ENCODE measurements at regions not wholly inside any gene's neighbourhood (a gene's known extent, or its start where the extent isn't known, plus 50 kb on each side); places are given as distances from the start of the nearest gene placed in this dataset.

DNA sequence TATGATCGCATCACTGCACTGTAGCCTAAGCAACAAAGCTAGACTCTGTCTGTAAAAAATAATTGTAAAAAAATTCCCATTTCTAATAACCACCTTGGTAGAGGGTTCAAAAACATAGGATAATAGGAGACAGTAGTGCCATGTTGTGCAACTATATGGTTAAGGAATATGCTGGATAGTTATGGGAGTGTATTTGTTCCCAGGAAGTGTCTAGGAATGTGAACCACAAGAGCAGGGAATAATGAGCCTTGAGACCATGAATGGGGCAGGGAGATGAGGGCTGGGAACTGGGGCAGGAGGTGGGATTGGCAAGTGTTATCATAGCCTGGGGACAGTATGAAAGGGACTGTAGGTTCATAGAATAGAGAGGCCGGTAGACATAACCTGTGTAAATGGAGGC, 50.4 kb downstream of the RUSC2 start:
- DNase-seq: no peak

DNA sequence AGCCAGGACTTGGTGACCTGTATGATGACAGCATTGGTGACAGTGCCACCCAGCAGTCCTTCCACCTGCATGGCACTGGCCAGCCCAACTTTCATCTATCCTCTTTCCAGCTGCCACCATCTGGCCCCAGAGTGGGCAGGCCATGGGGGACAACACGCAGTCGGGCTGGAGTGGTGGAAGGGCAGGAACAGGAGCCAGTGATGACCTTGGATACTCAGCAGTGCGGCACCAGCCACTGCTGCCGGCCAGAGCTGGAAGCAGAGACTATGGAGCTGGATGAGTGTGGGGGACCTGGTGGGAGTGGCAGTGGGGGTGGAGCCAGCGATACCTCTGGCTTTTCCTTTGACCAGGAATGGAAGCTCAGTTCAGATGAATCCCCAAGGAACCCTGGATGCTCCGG, 56.9 kb downstream of the RUSC2 start:
- DNase-seq: no peak

DNA sequence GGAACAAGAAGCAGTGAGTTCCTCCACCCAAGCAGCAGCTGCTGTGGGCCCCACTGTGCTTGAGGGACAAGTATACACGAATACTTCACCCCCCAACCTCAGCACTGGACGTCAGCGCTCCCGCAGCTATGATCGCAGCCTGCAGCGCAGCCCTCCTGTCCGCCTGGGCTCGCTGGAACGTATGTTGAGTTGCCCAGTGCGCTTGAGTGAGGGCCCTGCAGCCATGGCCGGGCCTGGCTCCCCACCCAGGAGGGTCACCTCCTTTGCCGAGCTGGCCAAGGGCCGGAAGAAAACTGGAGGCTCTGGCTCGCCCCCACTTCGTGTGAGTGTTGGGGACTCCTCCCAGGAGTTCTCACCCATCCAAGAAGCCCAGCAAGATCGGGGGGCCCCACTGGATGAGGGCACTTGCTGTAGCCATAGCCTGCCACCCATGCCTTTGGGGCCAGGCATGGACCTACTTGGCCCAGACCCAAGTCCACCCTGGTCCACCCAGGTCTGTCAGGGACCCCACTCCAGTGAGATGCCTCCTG, 57.1 kb upstream of the TESK1 start:
- DNase-seq: no peak

DNA sequence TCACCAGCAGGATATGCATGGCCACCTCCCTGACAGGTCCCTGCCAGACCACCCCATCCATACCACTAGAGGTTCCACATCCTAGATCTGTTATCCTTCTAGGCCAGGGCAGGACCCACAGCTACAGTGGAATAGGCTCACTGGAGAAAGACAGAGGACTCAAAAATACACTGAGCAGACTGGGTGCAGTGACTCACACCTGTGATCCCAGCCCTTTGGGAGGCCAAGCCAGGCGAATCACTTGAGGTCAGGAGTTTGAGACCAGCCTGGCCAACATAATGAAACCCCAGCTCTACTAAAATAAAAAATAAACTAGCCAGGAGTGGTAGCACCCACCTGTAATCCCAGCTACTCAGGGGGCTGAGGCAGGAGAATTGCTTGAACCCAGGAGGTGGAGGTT, 56.5 kb upstream of the TESK1 start:
- no peak for DNase-seq

DNA sequence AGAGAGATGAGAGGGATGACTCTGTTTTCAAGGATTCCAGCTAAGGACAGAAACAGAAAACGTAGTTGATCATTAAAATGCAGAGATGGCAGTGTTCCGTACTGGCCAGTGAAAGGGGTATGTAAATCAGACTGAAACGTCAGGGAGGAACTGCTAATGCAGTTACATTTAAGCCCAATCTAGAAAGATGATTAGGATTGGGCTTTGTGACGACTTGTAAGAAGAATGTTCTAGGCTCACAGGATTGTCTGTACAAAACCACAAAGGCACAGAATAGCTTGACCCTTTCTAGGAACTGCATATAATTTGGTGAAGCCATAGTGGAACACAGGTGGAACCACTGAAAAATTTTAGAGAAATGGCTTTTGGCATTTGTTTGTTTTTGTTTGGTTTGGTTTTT, 55.6 kb upstream of the TESK1 start:
- DNase-seq: no peak

DNA sequence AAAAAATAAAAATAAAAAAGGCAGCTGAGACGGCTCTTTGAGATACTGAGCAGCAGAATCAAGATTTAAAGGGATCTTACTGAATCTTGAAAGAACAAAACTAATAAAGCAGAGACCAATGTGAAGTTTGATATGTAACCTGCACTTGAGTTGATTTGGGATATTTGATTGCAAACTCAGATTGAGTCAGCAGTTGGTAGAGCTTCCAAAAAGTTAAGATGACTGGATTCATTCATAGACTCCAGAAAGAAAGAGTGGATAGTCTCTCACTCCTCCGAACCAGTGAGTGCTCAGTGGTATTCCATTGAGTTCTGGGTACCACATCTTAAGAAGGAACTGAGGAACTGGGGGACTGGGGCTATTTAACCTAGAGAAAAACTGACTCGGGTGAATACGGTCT, 52.7 kb upstream of the TESK1 start:
- no peak for DNase-seq

DNA sequence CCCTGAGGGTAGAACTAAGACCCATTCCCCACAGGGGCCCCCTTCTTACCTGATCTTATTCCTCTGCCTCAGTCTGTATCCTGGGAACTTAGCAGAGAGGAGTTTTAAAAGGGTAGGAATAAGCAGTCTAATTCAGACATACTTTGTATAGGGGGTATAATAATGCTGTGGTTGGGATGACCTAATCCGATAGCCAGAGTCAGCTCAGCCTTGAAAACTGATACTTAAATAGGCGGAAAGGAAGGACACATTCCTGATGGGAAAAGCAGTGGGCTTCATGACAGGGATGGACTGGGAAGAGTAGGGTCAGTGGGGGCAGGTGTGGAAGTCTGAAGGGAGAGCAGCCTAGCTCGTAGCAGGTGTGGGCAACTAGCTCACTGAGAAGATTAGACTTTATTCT, 52.2 kb upstream of the TESK1 start:
- DNase-seq: no peak

DNA sequence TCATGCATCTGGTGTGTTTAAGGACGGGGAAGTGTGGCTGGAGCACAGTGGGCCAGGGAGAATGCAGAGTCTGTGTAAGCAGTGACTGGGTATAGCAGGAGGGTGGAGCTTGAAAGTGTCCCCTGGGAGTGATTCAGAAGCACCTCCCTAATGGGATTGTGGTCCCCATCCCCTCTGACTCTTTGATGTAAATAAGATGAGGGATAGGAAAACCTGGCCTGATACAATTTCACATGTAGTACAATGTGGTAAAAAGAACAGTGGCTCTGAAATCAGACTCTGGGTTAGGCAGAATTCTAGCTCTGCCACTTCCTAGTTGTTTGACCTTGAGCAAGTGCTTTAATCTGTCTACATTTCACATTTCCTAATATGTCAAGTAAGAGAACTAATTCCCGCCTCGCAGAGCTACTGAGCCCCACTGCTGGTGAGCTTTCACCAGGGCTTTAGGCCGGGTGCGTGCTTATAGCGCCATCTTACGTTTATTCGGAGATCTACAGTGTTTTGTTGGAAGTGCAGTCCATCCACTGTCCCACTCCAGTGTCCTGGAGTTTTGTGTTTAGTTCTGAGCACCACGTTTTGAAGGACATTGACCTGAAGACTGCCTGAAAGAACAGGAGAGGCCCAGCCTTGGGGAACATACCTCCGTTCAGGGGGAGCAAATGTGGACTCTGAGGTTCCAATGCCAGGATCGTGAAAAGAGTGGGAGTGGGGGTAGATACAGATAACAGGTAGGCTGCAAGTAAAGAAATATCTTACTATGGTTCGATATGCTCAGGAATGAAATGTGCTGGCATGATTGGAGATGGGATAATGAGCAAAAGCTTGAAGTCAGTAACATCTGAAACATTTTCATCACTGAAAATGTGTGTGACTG, 51.2 kb upstream of the TESK1 start:
- peak; percentile 44 to 55 for DNase-seq

DNA sequence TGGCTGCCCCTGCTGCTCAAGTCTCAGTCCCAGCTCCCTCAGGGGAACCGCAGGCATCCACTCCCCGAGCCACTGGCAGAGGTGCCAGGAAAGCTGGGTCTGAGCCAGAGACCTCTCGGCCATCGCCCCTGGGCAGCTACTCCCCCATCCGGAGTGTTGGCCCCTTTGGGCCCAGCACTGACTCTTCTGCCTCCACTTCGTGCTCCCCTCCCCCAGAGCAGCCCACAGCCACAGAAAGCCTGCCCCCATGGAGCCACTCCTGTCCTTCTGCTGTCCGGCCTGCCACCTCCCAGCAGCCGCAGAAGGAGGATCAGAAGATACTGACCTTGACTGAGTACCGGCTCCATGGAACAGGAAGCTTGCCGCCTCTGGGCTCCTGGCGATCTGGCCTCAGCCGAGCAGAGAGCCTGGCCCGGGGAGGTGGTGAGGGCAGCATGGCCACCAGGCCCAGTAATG, 49.8 kb upstream of the TESK1 start:
- no peak for DNase-seq
